Endothelial cell of umbilical vein (primary cell): ENCODE measurements at regions not wholly inside any gene's neighbourhood (a gene's known extent, or its start where the extent isn't known, plus 50 kb on each side); places are given as distances from the start of the nearest gene placed in this dataset.

Experiments
- CTCF ChIP-seq, 2 donors: IDR thresholded peaks; 1 replicate in 1 of 2; 2 replicates in 1 of 2; pipeline ENCODE4 v1.5.1; 2011; ENCODE audit warnings: low read length in 2 of 2, mild to moderate bottlenecking in 2 of 2, moderate library complexity in 2 of 2, control low read depth in 1 of 2, inconsistent platforms in 1 of 2, low read depth in 1 of 2; ENCODE audit not compliant: insufficient read depth in 1 of 2; ENCODE audit errors: extremely low read depth in 1 of 2
- EZH2 ChIP-seq: IDR thresholded peaks from 2 replicates; pipeline ENCODE4 v1.6.1; 2012; ENCODE audit warnings: borderline replicate concordance, low read depth, mild to moderate bottlenecking, moderate library complexity, low read length, inconsistent platforms; ENCODE audit not compliant: severe bottlenecking
- GATA2 ChIP-seq: IDR thresholded peaks from 2 replicates; pipeline ENCODE4 v1.7.0; 2011; ENCODE audit warnings: low read depth, mild to moderate bottlenecking, moderate library complexity, mixed read lengths, low read length; ENCODE audit not compliant: insufficient read length, insufficient read depth
- JUN ChIP-seq: IDR thresholded peaks from 2 replicates; pipeline ENCODE4 v1.6.1; 2011; ENCODE audit warnings: borderline replicate concordance, low read depth; ENCODE audit not compliant: insufficient read length, insufficient read depth
- POLR2A ChIP-seq: IDR thresholded peaks from 2 replicates; pipeline ENCODE4 v1.6.1; 2012; ENCODE audit warnings: low read depth, mild to moderate bottlenecking, control low read depth, low read length
- POLR2AphosphoS5 ChIP-seq: IDR thresholded peaks from 2 replicates; pipeline ENCODE4 v1.6.1; 2012; ENCODE audit warnings: low read depth, mild to moderate bottlenecking, control low read depth, low read length, moderate library complexity; ENCODE audit not compliant: insufficient read depth
- TF ChIP-seq, protein P1 (sequence below): IDR thresholded peaks from 2 replicates; pipeline ENCODE4 v1.6.1; 2011; ENCODE audit not compliant: insufficient read depth, insufficient read length

DNA sequence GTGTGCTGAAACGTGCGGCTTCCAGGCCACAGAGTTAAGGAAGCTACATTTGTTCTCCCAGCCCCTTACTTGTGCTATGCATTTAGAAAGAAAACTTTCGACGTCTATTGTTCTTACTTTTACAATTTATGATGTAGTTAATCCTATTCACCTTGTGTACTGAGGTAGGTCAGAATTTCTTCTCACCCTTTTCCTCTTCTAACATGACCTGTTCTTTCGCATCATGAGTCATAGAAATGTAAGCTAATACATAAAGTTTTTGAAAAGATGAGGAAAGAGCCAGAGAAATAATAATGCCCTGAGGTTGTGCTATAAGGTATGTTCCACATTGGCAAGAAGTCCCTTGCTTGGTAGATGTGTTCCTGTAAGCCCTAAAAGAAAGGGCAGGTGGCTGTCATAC, 298.3 kb downstream of the TRIML1 start:
- TF ChIP-seq CTCF (IDR thresholded peaks at IDR 0.05; ENCODE audit: extremely low read depth in 1 of 2, insufficient read depth in 1 of 2, low read depth in 1 of 2, low read length in 2 of 2) (no peak), GATA2 (no peak), JUN (no peak), EZH2 (no peak), POLR2A (no peak), POLR2AphosphoS5 (no peak)
- TF ChIP-seq, protein P1, sequence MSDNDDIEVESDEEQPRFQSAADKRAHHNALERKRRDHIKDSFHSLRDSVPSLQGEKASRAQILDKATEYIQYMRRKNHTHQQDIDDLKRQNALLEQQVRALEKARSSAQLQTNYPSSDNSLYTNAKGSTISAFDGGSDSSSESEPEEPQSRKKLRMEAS = no peak
